ENCODE measurements at regions not wholly inside any gene's neighbourhood (a gene's known extent, or its start where the extent isn't known, plus 50 kb on each side); places are given as distances from the start of the nearest gene placed in this dataset.

GRCh38 chr4:96240041-96240440 is 400.1 kb downstream of the PDHA2 start:
- no peak overlapping the region for H3K27ac ChIP-seq (ENCODE audit: low read depth, low read length)
- no peaks in the 10 kb centered on the region for H3K27me3 ChIP-seq (ENCODE audit: control insufficient read depth in 2 of 2, insufficient read depth in 2 of 2, low read length in 2 of 2)
- intact Hi-C loops (cut with micrococcal nuclease), result no loop called here
- no peaks in the 10 kb centered on the region for H3K4me1 ChIP-seq (ENCODE audit: control insufficient read depth in 2 of 2, insufficient read depth in 2 of 2, low read length in 2 of 2)
- POLR2A ChIA-PET, result no interaction called here
- Mint-ChIP-seq H3K4me1 (no peaks in the 10 kb centered on the region), H3K36me3 (no peaks in the 10 kb centered on the region), H3K9me3 (peaks cover 0 to 15% (median 11%) of the 10 kb centered on the region in 11 donors), H3K27ac (no peak overlapping the region), H3K27me3 (no peaks in the 10 kb centered on the region), H3K4me3 (no peak overlapping the region)
- ATAC-seq (no peak), DNase-seq (no peak)
- no peaks in the 10 kb centered on the region for H3K36me3 ChIP-seq (ENCODE audit: control insufficient read depth in 2 of 3, insufficient read depth in 3 of 3, low read length in 3 of 3)
- H3K9me3 ChIP-seq (ENCODE audit: control insufficient read depth in 2 of 3, low read length in 3 of 3), result peaks cover 0 to 6% (median 0%) of the 10 kb centered on the region in 3 experiments
- H3K4me3 ChIP-seq (ENCODE audit: low read length), result no peak overlapping the region
- CTCF ChIA-PET, result no interaction called here

GRCh38 chr4:96241819-96242218 is 401.9 kb downstream of the PDHA2 start:
- intact Hi-C loops (cut with micrococcal nuclease), result no loop called here
- no peak overlapping the region for H3K4me3 Mint-ChIP-seq
- no peaks in the 10 kb centered on the region for H3K4me1 Mint-ChIP-seq
- ChIA-PET POLR2A (no interaction called here), CTCF (no interaction called here)
- Histone ChIP-seq H3K9me3 (ENCODE audit: control insufficient read depth in 2 of 3, low read length in 3 of 3) (peaks cover 0 to 6% (median 0%) of the 10 kb centered on the region in 3 experiments), H3K4me1 (ENCODE audit: control insufficient read depth in 2 of 2, insufficient read depth in 2 of 2, low read length in 2 of 2) (no peaks in the 10 kb centered on the region), H3K36me3 (ENCODE audit: control insufficient read depth in 2 of 3, insufficient read depth in 3 of 3, low read length in 3 of 3) (no peaks in the 10 kb centered on the region), H3K27me3 (ENCODE audit: control insufficient read depth in 2 of 2, insufficient read depth in 2 of 2, low read length in 2 of 2) (no peaks in the 10 kb centered on the region), H3K4me3 (ENCODE audit: low read length) (no peak overlapping the region), H3K27ac (ENCODE audit: low read depth, low read length) (no peak overlapping the region)
- no peak overlapping the region for H3K27ac Mint-ChIP-seq
- no peaks in the 10 kb centered on the region for H3K36me3 Mint-ChIP-seq
- H3K27me3 Mint-ChIP-seq, result no peaks in the 10 kb centered on the region
- peaks cover 0 to 11% (median 1%) of the 10 kb centered on the region in 11 donors for H3K9me3 Mint-ChIP-seq
- no peak for ATAC-seq
- DNase-seq, result no peak

GRCh38 chr4:96247096-96247495 is 407.2 kb downstream of the PDHA2 start:
- Mint-ChIP-seq H3K4me3 (no peak overlapping the region), H3K27ac (no peak overlapping the region), H3K36me3 (no peaks in the 10 kb centered on the region), H3K9me3 (peaks cover 0 to 9% (median 0%) of the 10 kb centered on the region in 11 donors), H3K27me3 (no peaks in the 10 kb centered on the region), H3K4me1 (no peaks in the 10 kb centered on the region)
- H3K4me3 ChIP-seq (ENCODE audit: low read length), result no peak overlapping the region
- ChIA-PET POLR2A (no interaction called here), CTCF (no interaction called here)
- intact Hi-C loops (cut with micrococcal nuclease), result no loop called here
- no peaks in the 10 kb centered on the region for H3K4me1 ChIP-seq (ENCODE audit: control insufficient read depth in 2 of 2, insufficient read depth in 2 of 2, low read length in 2 of 2)
- ATAC-seq (no peak), DNase-seq (no peak)
- no peaks in the 10 kb centered on the region for H3K9me3 ChIP-seq (ENCODE audit: control insufficient read depth in 2 of 3, low read length in 3 of 3)
- H3K27ac ChIP-seq (ENCODE audit: low read depth, low read length), result no peak overlapping the region
- H3K36me3 ChIP-seq (ENCODE audit: control insufficient read depth in 2 of 3, insufficient read depth in 3 of 3, low read length in 3 of 3), result no peaks in the 10 kb centered on the region
- no peaks in the 10 kb centered on the region for H3K27me3 ChIP-seq (ENCODE audit: control insufficient read depth in 2 of 2, insufficient read depth in 2 of 2, low read length in 2 of 2)

GRCh38 chr4:96248225-96248624 is 408.3 kb downstream of the PDHA2 start:
- ChIA-PET CTCF (no interaction called here), POLR2A (no interaction called here)
- Histone ChIP-seq H3K9me3 (ENCODE audit: control insufficient read depth in 2 of 3, low read length in 3 of 3) (no peaks in the 10 kb centered on the region), H3K27me3 (ENCODE audit: control insufficient read depth in 2 of 2, insufficient read depth in 2 of 2, low read length in 2 of 2) (no peaks in the 10 kb centered on the region), H3K27ac (ENCODE audit: low read depth, low read length) (no peak overlapping the region), H3K4me1 (ENCODE audit: control insufficient read depth in 2 of 2, insufficient read depth in 2 of 2, low read length in 2 of 2) (no peaks in the 10 kb centered on the region), H3K4me3 (ENCODE audit: low read length) (no peak overlapping the region), H3K36me3 (ENCODE audit: control insufficient read depth in 2 of 3, insufficient read depth in 3 of 3, low read length in 3 of 3) (no peaks in the 10 kb centered on the region)
- no peaks in the 10 kb centered on the region for H3K4me1 Mint-ChIP-seq
- H3K4me3 Mint-ChIP-seq, result no peak overlapping the region
- no peak for DNase-seq
- H3K27me3 Mint-ChIP-seq, result no peaks in the 10 kb centered on the region
- H3K9me3 Mint-ChIP-seq, result peaks cover 0 to 8% (median 0%) of the 10 kb centered on the region in 11 donors
- no peak for ATAC-seq
- H3K27ac Mint-ChIP-seq, result no peak overlapping the region
- no peaks in the 10 kb centered on the region for H3K36me3 Mint-ChIP-seq
- intact Hi-C loops (cut with micrococcal nuclease), result no loop called here

GRCh38 chr4:96260064-96260682 is 420.3 kb downstream of the PDHA2 start:
- DNase-seq (no peak), ATAC-seq (no peak)
- Histone ChIP-seq H3K36me3 (ENCODE audit: control insufficient read depth in 2 of 3, insufficient read depth in 3 of 3, low read length in 3 of 3) (no peaks in the 10 kb centered on the region), H3K27ac (ENCODE audit: low read depth, low read length) (no peak overlapping the region), H3K27me3 (ENCODE audit: control insufficient read depth in 2 of 2, insufficient read depth in 2 of 2, low read length in 2 of 2) (no peaks in the 10 kb centered on the region), H3K4me3 (ENCODE audit: low read length) (no peak overlapping the region), H3K4me1 (ENCODE audit: control insufficient read depth in 2 of 2, insufficient read depth in 2 of 2, low read length in 2 of 2) (no peaks in the 10 kb centered on the region), H3K9me3 (ENCODE audit: control insufficient read depth in 2 of 3, low read length in 3 of 3) (no peaks in the 10 kb centered on the region)
- Mint-ChIP-seq H3K27ac (no peak overlapping the region), H3K4me1 (peaks cover 0 to 2% (median 0%) of the 10 kb centered on the region in 7 donors), H3K9me3 (peaks cover 0 to 13% (median 2%) of the 10 kb centered on the region in 11 donors), H3K27me3 (no peaks in the 10 kb centered on the region), H3K36me3 (no peaks in the 10 kb centered on the region), H3K4me3 (no peak overlapping the region)
- POLR2A ChIA-PET, result no interaction called here
- CTCF ChIA-PET, result no interaction called here
- intact Hi-C loops (cut with micrococcal nuclease), result no loop called here

- H3K27ac Mint-ChIP-seq, result no peak overlapping the region
- H3K36me3 Mint-ChIP-seq, result no peaks in the 10 kb centered on the region
- H3K4me3 Mint-ChIP-seq, result no peak overlapping the region
- Histone ChIP-seq H3K4me3 (ENCODE audit: low read length) (no peak overlapping the region), H3K36me3 (ENCODE audit: control insufficient read depth in 2 of 3, insufficient read depth in 3 of 3, low read length in 3 of 3) (no peaks in the 10 kb centered on the region), H3K4me1 (ENCODE audit: control insufficient read depth in 2 of 2, insufficient read depth in 2 of 2, low read length in 2 of 2) (no peaks in the 10 kb centered on the region), H3K9me3 (ENCODE audit: control insufficient read depth in 2 of 3, low read length in 3 of 3) (no peaks in the 10 kb centered on the region), H3K27me3 (ENCODE audit: control insufficient read depth in 2 of 2, insufficient read depth in 2 of 2, low read length in 2 of 2) (no peaks in the 10 kb centered on the region), H3K27ac (ENCODE audit: low read depth, low read length) (no peak overlapping the region)
- ChIA-PET POLR2A (no interaction called here), CTCF (no interaction called here)
- DNase-seq (no peak), ATAC-seq (no peak)
- peaks cover 0 to 2% (median 0%) of the 10 kb centered on the region in 7 donors for H3K4me1 Mint-ChIP-seq
- no peaks in the 10 kb centered on the region for H3K27me3 Mint-ChIP-seq
- intact Hi-C loops (cut with micrococcal nuclease), result no loop called here
- H3K9me3 Mint-ChIP-seq, result peaks cover 0 to 9% (median 2%) of the 10 kb centered on the region in 11 donors
Observed at GRCh38 chr4:96262057-96262456, 422.2 kb downstream of the PDHA2 start.

- intact Hi-C loops (cut with micrococcal nuclease), result no loop called here
- no peak for ATAC-seq
- DNase-seq, result no peak
- Mint-ChIP-seq H3K36me3 (no peaks in the 10 kb centered on the region), H3K4me1 (peaks cover 0 to 2% (median 0%) of the 10 kb centered on the region in 7 donors), H3K27ac (no peak overlapping the region), H3K4me3 (no peak overlapping the region), H3K9me3 (peaks cover 0 to 16% (median 4%) of the 10 kb centered on the region in 11 donors), H3K27me3 (no peaks in the 10 kb centered on the region)
- ChIA-PET CTCF (no interaction called here), POLR2A (no interaction called here)
- no peaks in the 10 kb centered on the region for H3K4me1 ChIP-seq (ENCODE audit: control insufficient read depth in 2 of 2, insufficient read depth in 2 of 2, low read length in 2 of 2)
- no peak overlapping the region for H3K27ac ChIP-seq (ENCODE audit: low read depth, low read length)
- H3K9me3 ChIP-seq (ENCODE audit: control insufficient read depth in 2 of 3, low read length in 3 of 3), result no peaks in the 10 kb centered on the region
- H3K4me3 ChIP-seq (ENCODE audit: low read length), result no peak overlapping the region
- no peaks in the 10 kb centered on the region for H3K27me3 ChIP-seq (ENCODE audit: control insufficient read depth in 2 of 2, insufficient read depth in 2 of 2, low read length in 2 of 2)
- H3K36me3 ChIP-seq (ENCODE audit: control insufficient read depth in 2 of 3, insufficient read depth in 3 of 3, low read length in 3 of 3), result no peaks in the 10 kb centered on the region
Observed at GRCh38 chr4:96263291-96263690, 423.4 kb downstream of the PDHA2 start.

All from naive thymus-derived CD4-positive, alpha-beta T cell (primary cell).